HCT116 (cell line): ENCODE measurements at regions not wholly inside any gene's neighbourhood (a gene's known extent, or its start where the extent isn't known, plus 50 kb on each side); places are given as distances from the start of the nearest gene placed in this dataset.

Source experiments
- ATAC-seq: fragments of 200-7000 bp; cut with Tn5 transposase; 2 replicates; pipeline ENCODE4 v1.9.1; 2020; ENCODE audit warnings: mild to moderate bottlenecking, moderate library complexity
- BruUV-seq: library from RNA; stranded (reverse); fragments of 400-500 nt; replicated peaks from 2 replicates; lab custom pipeline; 2021; lab: Mats Ljungman, UMichigan
- CTCF ChIA-PET: fragments of 300-600 bp; sonication (Branson Sonifier 250); formaldehyde crosslinking; loops from one replicate; lab custom pipeline; 2021; ENCODE audit warnings: antibody characterized with exemption; lab: Charles Lee
- POLR2A ChIA-PET: fragments of 300-600, 350-600 bp; sonication (Branson Sonifier 250); formaldehyde crosslinking; loops from one replicate; lab custom pipeline; 2021; ENCODE audit warnings: antibody characterized with exemption; lab: Charles Lee
- RAD21 ChIA-PET, 2 experiments: fragments of 300-600 bp; sonication (Branson Sonifier 250); formaldehyde crosslinking; loops; one replicate each; lab custom pipeline; 2023; ENCODE audit warnings: low total read pairs in 2 of 2; ENCODE audit not compliant: uncharacterized antibody in 2 of 2, unreplicated experiment in 2 of 2, low non-redundant PET in 1 of 2; lab: Charles Lee
- DNase-seq: peaks from one replicate; pipeline ENCODE4 v3.0.0-alpha.2; 2010; ENCODE audit warnings: low read depth, low spot score
- H2AFZ ChIP-seq: fragments of 200-600 bp; shearing (Covaris generic), sonication (generic); 2 replicates; pipeline ENCODE4 v1.6.1; 2017; ENCODE audit warnings: low read depth, mixed run types, mixed read lengths, antibody characterized with exemption, low read length; ENCODE audit not compliant: poor library complexity, severe bottlenecking
- H3K27ac ChIP-seq: 2 replicates; pipeline ENCODE4 v1.5.1; 2012; ENCODE audit warnings: low read depth, low read length
- H3K27me3 ChIP-seq: fragments of 200-600 bp; sonication (generic); 2 replicates; pipeline ENCODE4 v1.6.1; 2016; ENCODE audit warnings: mixed run types, low read length, mixed read lengths; ENCODE audit not compliant: insufficient read depth
- H3K36me3 ChIP-seq, 2 experiments: fragments of 200-500 bp in 1 of 2; fragments of 200-600 bp in 1 of 2; sonication (Bioruptor generic) in 1 of 2; sonication (generic) in 1 of 2; 2 replicates each; pipeline versions ENCODE4 v1.5.1 to v1.6.1; 2014 to 2016; ENCODE audit warnings: low read length in 2 of 2, inconsistent platforms in 1 of 2, mixed read lengths in 1 of 2, mixed run types in 1 of 2; ENCODE audit not compliant: insufficient read depth in 2 of 2, control insufficient read depth in 1 of 2
- H3K4me1 ChIP-seq, 2 experiments: fragments of 200-600 bp in 1 of 2; sonication (generic) in 1 of 2; 2 replicates each; pipeline versions ENCODE4 v1.5.1 to v1.6.1; 2012 to 2017; ENCODE audit warnings: low read length in 2 of 2, inconsistent platforms in 1 of 2, mild to moderate bottlenecking in 1 of 2, mixed read lengths in 1 of 2, mixed run types in 1 of 2, moderate library complexity in 1 of 2; ENCODE audit not compliant: insufficient read depth in 2 of 2, control insufficient read depth in 1 of 2
- H3K4me2 ChIP-seq: fragments of 200-600 bp; sonication (generic); 2 replicates; pipeline ENCODE4 v1.6.1; 2017; ENCODE audit warnings: mixed run types, low read length, mixed read lengths
- H3K4me3 ChIP-seq, 2 experiments: fragments of 200-600 bp in 1 of 2; sonication (generic) in 1 of 2; replicated peaks in 1 of 2; 2 replicates each; pipeline ENCODE4 v1.5.1; 2011 to 2016; ENCODE audit warnings: low read length in 2 of 2, control low read depth in 1 of 2, low read depth in 1 of 2, mild to moderate bottlenecking in 1 of 2, mixed read lengths in 1 of 2, mixed run types in 1 of 2
- H3K79me2 ChIP-seq: fragments of 200-600 bp; sonication (generic); 2 replicates; pipeline ENCODE4 v1.6.1; 2017; ENCODE audit warnings: mild to moderate bottlenecking, mixed run types, low read length, moderate library complexity, mixed read lengths; ENCODE audit not compliant: insufficient read depth
- H3K9ac ChIP-seq: fragments of 200-600 bp; sonication (generic); 2 replicates; pipeline ENCODE4 v1.6.1; 2016; ENCODE audit warnings: low read length, mixed read lengths
- H3K9me2 ChIP-seq: fragments of 200-600 bp; sonication (generic), shearing (Covaris generic); 2 replicates; pipeline ENCODE4 v1.6.1; 2017; ENCODE audit warnings: mixed run types, mild to moderate bottlenecking, moderate library complexity; ENCODE audit not compliant: insufficient read depth
- H3K9me3 ChIP-seq, 2 experiments: fragments of 200-500 bp in 1 of 2; fragments of 200-600 bp in 1 of 2; sonication (Bioruptor generic) in 1 of 2; sonication (generic) in 1 of 2; 2 replicates each; pipeline ENCODE4 v1.6.1; 2014 to 2017; ENCODE audit warnings: low read length in 2 of 2, mixed read lengths in 2 of 2, inconsistent platforms in 1 of 2, low read depth in 1 of 2, mild to moderate bottlenecking in 1 of 2, mixed run types in 1 of 2, moderate library complexity in 1 of 2; ENCODE audit not compliant: control insufficient read depth in 1 of 2, insufficient read depth in 1 of 2
- H4K20me1 ChIP-seq: fragments of 200-600 bp; sonication (generic), shearing (Covaris generic); 2 replicates; pipeline ENCODE4 v1.6.1; 2017; ENCODE audit warnings: mixed run types, mild to moderate bottlenecking, moderate library complexity; ENCODE audit not compliant: insufficient read depth
- CBX3 ChIP-seq: IDR thresholded peaks from 2 replicates; pipeline ENCODE4 v1.6.1; 2012; ENCODE audit warnings: low read depth
- CTCF ChIP-seq, 3 experiments: fragments of 200-600 bp in 1 of 3; sonication (generic) in 1 of 3; IDR thresholded peaks in 2 of 3; conservative IDR thresholded peaks in 1 of 3; 2 replicates each; pipeline ENCODE4 v1.5.1; 2012 to 2017; ENCODE audit warnings: low read depth in 2 of 3, low read length in 2 of 3, antibody characterized with exemption in 1 of 3, borderline replicate concordance in 1 of 3, control low read depth in 1 of 3, mild to moderate bottlenecking in 1 of 3, mixed read lengths in 1 of 3, mixed run types in 1 of 3, moderate library complexity in 1 of 3; ENCODE audit not compliant: insufficient read depth in 1 of 3
- EZH2 ChIP-seq: fragments of 200-600 bp; sonication (generic); IDR thresholded peaks from 2 replicates; pipeline ENCODE4 v1.6.1; 2017; ENCODE audit warnings: antibody characterized with exemption, mixed run types
- EZH2phosphoT487 ChIP-seq: fragments of 200-600 bp; IDR thresholded peaks from 2 replicates; pipeline ENCODE4 v1.6.1; 2018; ENCODE audit warnings: antibody characterized with exemption, borderline replicate concordance
- POLR2A ChIP-seq: IDR thresholded peaks from 2 replicates; pipeline ENCODE4 v1.7.0; 2011; ENCODE audit warnings: borderline replicate concordance; ENCODE audit not compliant: insufficient read depth, insufficient read length; ENCODE audit errors: extremely low read depth
- POLR2AphosphoS5 ChIP-seq: IDR thresholded peaks from 2 replicates; pipeline ENCODE4 v1.6.1; 2011; ENCODE audit warnings: mild to moderate bottlenecking, low read depth, low read length, moderate library complexity
- RAD21 ChIP-seq: IDR thresholded peaks from 2 replicates; pipeline ENCODE4 v1.6.1; 2012; ENCODE audit warnings: low read depth, mild to moderate bottlenecking
- REST ChIP-seq: IDR thresholded peaks from 2 replicates; pipeline ENCODE4 v1.6.1; 2012; ENCODE audit warnings: low read depth
- SRF ChIP-seq: IDR thresholded peaks from 2 replicates; pipeline ENCODE4 v1.6.1; 2012; ENCODE audit warnings: low read depth
- ZFX ChIP-seq: fragments of 450-650 bp; IDR thresholded peaks from 2 replicates; pipeline ENCODE4 v1.6.1; 2017
- intact Hi-C: fragments of 100-400 bp; cut with micrococcal nuclease; formaldehyde crosslinking; loops from 2 replicates; pipeline ENCODE4 v1.10.0; 2022

GRCh38 chr2:173436088-173436487, 81.4 kb downstream of the CDCA7 start:
- intact Hi-C loops: no loop called here
- H3K4me3 ChIP-seq: no peak overlapping the region
- H3K79me2 ChIP-seq: no peaks in the 10 kb centered on the region
- POLR2A ChIA-PET: no interaction called here
- TF ChIP-seq ZFX: no peak
- TF ChIP-seq CTCF (IDR thresholded peaks at IDR 0.05 in 2 of 3, conservative IDR thresholded peaks at IDR 0.05 in 1 of 3; ENCODE audit: borderline replicate concordance in 1 of 3, insufficient read depth in 1 of 3, low read depth in 2 of 3, low read length in 2 of 3): no peak
- no peak for TF ChIP-seq RAD21
- RAD21 ChIA-PET: no interaction called here
- no peak for ATAC-seq
- no peaks in the 10 kb centered on the region for H3K9me3 ChIP-seq
- H4K20me1 ChIP-seq: no peaks in the 10 kb centered on the region
- H3K4me1 ChIP-seq: no peaks in the 10 kb centered on the region
- DNase-seq: no peak
- H3K4me2 ChIP-seq: no peak overlapping the region
- CTCF ChIA-PET: no interaction called here
- no peaks in the 10 kb centered on the region for H3K27me3 ChIP-seq
- H2AFZ ChIP-seq: no peak overlapping the region
- BruUV-seq: no TSS peak
- peaks cover 3% of the 10 kb centered on the region; the same call in 1 of the 2 replicates for H3K9me2 ChIP-seq
- no peak overlapping the region for H3K9ac ChIP-seq
- no peak overlapping the region for H3K27ac ChIP-seq
- no peaks in the 10 kb centered on the region for H3K36me3 ChIP-seq

GRCh38 chr2:173441222-173441621, 86.5 kb downstream of the CDCA7 start:
- Histone ChIP-seq H2AFZ (no peak overlapping the region), H3K4me1 (no peaks in the 10 kb centered on the region), H3K27me3 (no peaks in the 10 kb centered on the region), H3K4me2 (no peak overlapping the region), H4K20me1 (no peaks in the 10 kb centered on the region), H3K9ac (no peak overlapping the region), H3K36me3 (no peaks in the 10 kb centered on the region), H3K27ac (no peak overlapping the region), H3K9me3 (no peaks in the 10 kb centered on the region), H3K4me3 (no peak overlapping the region), H3K9me2 (no peaks in the 10 kb centered on the region), H3K79me2 (no peaks in the 10 kb centered on the region)
- ATAC-seq (no peak), DNase-seq (no peak)
- ChIA-PET CTCF (no interaction called here), RAD21 (no interaction called here), POLR2A (no interaction called here)
- intact Hi-C loops: no loop called here
- BruUV-seq: no TSS peak
- no peak for TF ChIP-seq EZH2phosphoT487
- no peak for TF ChIP-seq CBX3
- no peak for TF ChIP-seq POLR2A
- no peak for TF ChIP-seq SRF
- no peak for TF ChIP-seq REST
- TF ChIP-seq EZH2: no peak
- no peak for TF ChIP-seq POLR2AphosphoS5
- TF ChIP-seq CTCF (IDR thresholded peaks at IDR 0.05 in 2 of 3, conservative IDR thresholded peaks at IDR 0.05 in 1 of 3; ENCODE audit: borderline replicate concordance in 1 of 3, insufficient read depth in 1 of 3, low read depth in 2 of 3, low read length in 2 of 3): no peak
